Fibroblast of villous mesenchyme (primary cell): ENCODE measurements at regions not wholly inside any gene's neighbourhood (a gene's known extent, or its start where the extent isn't known, plus 50 kb on each side); places are given as distances from the start of the nearest gene placed in this dataset.

Source experiments
- DNase-seq: peaks from one replicate; pipeline ENCODE4 v3.0.0-alpha.2; 2010; ENCODE audit warnings: low read depth
- H3K4me3 ChIP-seq: 2 replicates; pipeline ENCODE4 v1.5.1; 2011; ENCODE audit warnings: low read depth, mild to moderate bottlenecking, low read length
- CTCF ChIP-seq: IDR thresholded peaks from 2 replicates; pipeline ENCODE4 v1.5.1; 2012; ENCODE audit warnings: low read depth, mild to moderate bottlenecking, low read length; ENCODE audit not compliant: insufficient read depth

- no peak for TF ChIP-seq CTCF
- no peak for DNase-seq
- no peak overlapping the region for H3K4me3 ChIP-seq
These were observed 362.1 kb upstream of the NR5A2 start for GRCh38 chr1:199665371-199665770.

- no peak for DNase-seq
- TF ChIP-seq CTCF = no peak
- no peak overlapping the region for H3K4me3 ChIP-seq
These were observed 360.4 kb upstream of the NR5A2 start for GRCh38 chr1:199667089-199667488.

DNA sequence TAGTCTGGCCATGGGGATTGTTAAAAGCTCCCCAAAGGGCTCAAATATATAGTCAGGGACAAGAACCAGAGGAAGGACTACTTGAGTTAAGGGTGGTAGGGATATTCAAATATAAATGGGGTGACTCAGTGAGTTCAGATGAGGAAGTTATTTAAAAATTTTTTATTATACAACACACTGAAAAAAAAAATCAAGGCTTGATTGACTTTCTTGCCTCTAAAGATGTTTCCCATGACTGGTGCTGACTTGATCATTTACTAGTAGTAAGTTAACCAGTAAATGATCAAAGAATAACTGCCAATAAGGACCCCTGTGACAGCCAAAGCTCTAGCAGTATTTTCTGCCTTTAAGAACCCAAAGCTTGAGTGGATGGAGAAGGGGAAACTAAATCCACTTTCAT lies 357.6 kb upstream of the NR5A2 start:
- TF ChIP-seq CTCF = no peak
- no peak for DNase-seq

DNA sequence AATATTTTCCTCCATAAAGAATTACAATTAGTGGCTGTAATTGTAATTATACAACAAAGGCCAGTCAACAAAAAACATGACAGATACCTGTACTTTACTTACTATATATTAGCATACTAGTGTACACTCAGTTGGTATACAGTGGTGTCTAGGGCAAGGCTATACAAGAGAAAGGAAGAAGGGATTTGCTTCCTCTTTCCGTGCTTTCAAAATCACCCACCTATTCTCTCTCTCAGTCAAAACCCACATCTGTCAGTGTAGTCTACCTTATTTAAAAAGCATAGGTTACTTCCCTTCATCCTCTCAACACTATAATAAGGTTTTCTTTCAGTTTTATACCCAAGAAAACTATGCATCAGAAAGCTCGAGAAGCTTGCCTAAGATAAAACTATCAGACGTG lies 355.8 kb upstream of the NR5A2 start:
- no peak overlapping the region for H3K4me3 ChIP-seq
- no peak for DNase-seq
- TF ChIP-seq CTCF = no peak

More for the DNA sequence above, 357.6 kb upstream of the NR5A2 start:
- no peak overlapping the region for H3K4me3 ChIP-seq

- TF ChIP-seq CTCF = no peak
- no peak for DNase-seq
- no peak overlapping the region for H3K4me3 ChIP-seq
These were observed 351.6 kb upstream of the NR5A2 start for GRCh38 chr1:199675937-199676336.

DNA sequence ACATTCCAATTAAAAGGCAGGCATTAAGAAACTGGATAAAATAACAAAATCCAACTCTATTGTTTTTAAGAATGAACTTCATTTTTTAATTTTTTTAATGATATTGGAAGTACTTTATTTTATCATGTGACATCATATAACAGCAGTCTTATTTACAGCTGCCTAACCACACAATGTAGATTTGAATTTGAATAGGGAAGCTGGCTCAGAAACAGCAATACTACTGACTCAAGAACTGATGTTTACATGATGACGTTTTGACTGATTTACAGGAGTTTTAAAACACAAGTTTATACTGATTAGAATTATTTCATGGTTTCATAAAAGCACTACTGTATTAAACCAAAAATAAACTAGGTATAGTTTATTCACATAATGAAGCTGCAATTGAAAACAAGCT lies 348.7 kb upstream of the NR5A2 start:
- DNase-seq = no peak
- no peak for TF ChIP-seq CTCF

GRCh38 chr1:199682081-199682480 lies 345.4 kb upstream of the NR5A2 start:
- DNase-seq = no peak
- no peak for TF ChIP-seq CTCF
- H3K4me3 ChIP-seq = no peak overlapping the region

More for the DNA sequence above, 348.7 kb upstream of the NR5A2 start:
- H3K4me3 ChIP-seq = no peak overlapping the region
